HCT116 (cell line): ENCODE measurements at regions not wholly inside any gene's neighbourhood (a gene's known extent, or its start where the extent isn't known, plus 50 kb on each side); places are given as distances from the start of the nearest gene placed in this dataset.

ENCODE experiments used
- ATAC-seq: fragments of 200-7000 bp; cut with Tn5 transposase; 2 replicates; pipeline ENCODE4 v1.9.1; 2020; ENCODE audit warnings: mild to moderate bottlenecking, moderate library complexity
- BruUV-seq: library from RNA; stranded (reverse); fragments of 400-500 nt; replicated peaks from 2 replicates; lab custom pipeline; 2021; lab: Mats Ljungman, UMichigan
- CTCF ChIA-PET: fragments of 300-600 bp; sonication (Branson Sonifier 250); formaldehyde crosslinking; loops from one replicate; lab custom pipeline; 2021; ENCODE audit warnings: antibody characterized with exemption; lab: Charles Lee
- POLR2A ChIA-PET: fragments of 300-600, 350-600 bp; sonication (Branson Sonifier 250); formaldehyde crosslinking; loops from one replicate; lab custom pipeline; 2021; ENCODE audit warnings: antibody characterized with exemption; lab: Charles Lee
- RAD21 ChIA-PET, 2 experiments: fragments of 300-600 bp; sonication (Branson Sonifier 250); formaldehyde crosslinking; loops; one replicate each; lab custom pipeline; 2023; ENCODE audit warnings: low total read pairs in 2 of 2; ENCODE audit not compliant: uncharacterized antibody in 2 of 2, unreplicated experiment in 2 of 2, low non-redundant PET in 1 of 2; lab: Charles Lee
- DNase-seq: peaks from one replicate; pipeline ENCODE4 v3.0.0-alpha.2; 2010; ENCODE audit warnings: low read depth, low spot score
- H2AFZ ChIP-seq: fragments of 200-600 bp; shearing (Covaris generic), sonication (generic); 2 replicates; pipeline ENCODE4 v1.6.1; 2017; ENCODE audit warnings: low read depth, mixed run types, mixed read lengths, antibody characterized with exemption, low read length; ENCODE audit not compliant: poor library complexity, severe bottlenecking
- H3K27ac ChIP-seq: 2 replicates; pipeline ENCODE4 v1.5.1; 2012; ENCODE audit warnings: low read depth, low read length
- H3K27me3 ChIP-seq: fragments of 200-600 bp; sonication (generic); 2 replicates; pipeline ENCODE4 v1.6.1; 2016; ENCODE audit warnings: mixed run types, low read length, mixed read lengths; ENCODE audit not compliant: insufficient read depth
- H3K36me3 ChIP-seq, 2 experiments: fragments of 200-500 bp in 1 of 2; fragments of 200-600 bp in 1 of 2; sonication (Bioruptor generic) in 1 of 2; sonication (generic) in 1 of 2; 2 replicates each; pipeline versions ENCODE4 v1.5.1 to v1.6.1; 2014 to 2016; ENCODE audit warnings: low read length in 2 of 2, inconsistent platforms in 1 of 2, mixed read lengths in 1 of 2, mixed run types in 1 of 2; ENCODE audit not compliant: insufficient read depth in 2 of 2, control insufficient read depth in 1 of 2
- H3K4me1 ChIP-seq, 2 experiments: fragments of 200-600 bp in 1 of 2; sonication (generic) in 1 of 2; 2 replicates each; pipeline versions ENCODE4 v1.5.1 to v1.6.1; 2012 to 2017; ENCODE audit warnings: low read length in 2 of 2, inconsistent platforms in 1 of 2, mild to moderate bottlenecking in 1 of 2, mixed read lengths in 1 of 2, mixed run types in 1 of 2, moderate library complexity in 1 of 2; ENCODE audit not compliant: insufficient read depth in 2 of 2, control insufficient read depth in 1 of 2
- H3K4me2 ChIP-seq: fragments of 200-600 bp; sonication (generic); 2 replicates; pipeline ENCODE4 v1.6.1; 2017; ENCODE audit warnings: mixed run types, low read length, mixed read lengths
- H3K4me3 ChIP-seq, 2 experiments: fragments of 200-600 bp in 1 of 2; sonication (generic) in 1 of 2; replicated peaks in 1 of 2; 2 replicates each; pipeline ENCODE4 v1.5.1; 2011 to 2016; ENCODE audit warnings: low read length in 2 of 2, control low read depth in 1 of 2, low read depth in 1 of 2, mild to moderate bottlenecking in 1 of 2, mixed read lengths in 1 of 2, mixed run types in 1 of 2
- H3K79me2 ChIP-seq: fragments of 200-600 bp; sonication (generic); 2 replicates; pipeline ENCODE4 v1.6.1; 2017; ENCODE audit warnings: mild to moderate bottlenecking, mixed run types, low read length, moderate library complexity, mixed read lengths; ENCODE audit not compliant: insufficient read depth
- H3K9ac ChIP-seq: fragments of 200-600 bp; sonication (generic); 2 replicates; pipeline ENCODE4 v1.6.1; 2016; ENCODE audit warnings: low read length, mixed read lengths
- H3K9me2 ChIP-seq: fragments of 200-600 bp; sonication (generic), shearing (Covaris generic); 2 replicates; pipeline ENCODE4 v1.6.1; 2017; ENCODE audit warnings: mixed run types, mild to moderate bottlenecking, moderate library complexity; ENCODE audit not compliant: insufficient read depth
- H3K9me3 ChIP-seq, 2 experiments: fragments of 200-500 bp in 1 of 2; fragments of 200-600 bp in 1 of 2; sonication (Bioruptor generic) in 1 of 2; sonication (generic) in 1 of 2; 2 replicates each; pipeline ENCODE4 v1.6.1; 2014 to 2017; ENCODE audit warnings: low read length in 2 of 2, mixed read lengths in 2 of 2, inconsistent platforms in 1 of 2, low read depth in 1 of 2, mild to moderate bottlenecking in 1 of 2, mixed run types in 1 of 2, moderate library complexity in 1 of 2; ENCODE audit not compliant: control insufficient read depth in 1 of 2, insufficient read depth in 1 of 2
- H4K20me1 ChIP-seq: fragments of 200-600 bp; sonication (generic), shearing (Covaris generic); 2 replicates; pipeline ENCODE4 v1.6.1; 2017; ENCODE audit warnings: mixed run types, mild to moderate bottlenecking, moderate library complexity; ENCODE audit not compliant: insufficient read depth
- CBX3 ChIP-seq: IDR thresholded peaks from 2 replicates; pipeline ENCODE4 v1.6.1; 2012; ENCODE audit warnings: low read depth
- CEBPB ChIP-seq: IDR thresholded peaks from 2 replicates; pipeline ENCODE4 v1.6.1; 2012; ENCODE audit warnings: low read depth
- EGR1 ChIP-seq: IDR thresholded peaks from 2 replicates; pipeline ENCODE4 v1.6.1; 2012; ENCODE audit warnings: low read depth
- ELF1 ChIP-seq: IDR thresholded peaks from 2 replicates; pipeline ENCODE4 v1.6.1; 2012; ENCODE audit warnings: low read depth, borderline replicate concordance
- EZH2 ChIP-seq: fragments of 200-600 bp; sonication (generic); IDR thresholded peaks from 2 replicates; pipeline ENCODE4 v1.6.1; 2017; ENCODE audit warnings: antibody characterized with exemption, mixed run types
- EZH2phosphoT487 ChIP-seq: fragments of 200-600 bp; IDR thresholded peaks from 2 replicates; pipeline ENCODE4 v1.6.1; 2018; ENCODE audit warnings: antibody characterized with exemption, borderline replicate concordance
- JUND ChIP-seq: IDR thresholded peaks from 2 replicates; pipeline ENCODE4 v1.6.1; 2012
- SIN3A ChIP-seq: IDR thresholded peaks from 2 replicates; pipeline ENCODE4 v1.6.1; 2012; ENCODE audit warnings: low read depth
- SRF ChIP-seq: IDR thresholded peaks from 2 replicates; pipeline ENCODE4 v1.6.1; 2012; ENCODE audit warnings: low read depth
- YY1 ChIP-seq: IDR thresholded peaks from 2 replicates; pipeline ENCODE4 v1.6.1; 2011; ENCODE audit warnings: low read length, low read depth, moderate library complexity, mild to moderate bottlenecking; ENCODE audit not compliant: insufficient replicate concordance; ENCODE audit errors: extremely low read depth
- ZFX ChIP-seq: fragments of 450-650 bp; IDR thresholded peaks from 2 replicates; pipeline ENCODE4 v1.6.1; 2017
- ZNF274 ChIP-seq: fragments of 200-500 bp; sonication (Bioruptor generic); IDR thresholded peaks from 2 replicates; pipeline ENCODE4 v1.6.1; 2014; ENCODE audit warnings: mild to moderate bottlenecking, low read depth, low read length, inconsistent platforms
- intact Hi-C: fragments of 100-400 bp; cut with micrococcal nuclease; formaldehyde crosslinking; loops from 2 replicates; pipeline ENCODE4 v1.10.0; 2022
- TF ChIP-seq, protein P1 (sequence below): IDR thresholded peaks from 2 replicates; pipeline ENCODE4 v1.6.1; 2012
- TF ChIP-seq, protein P2 (sequence below): IDR thresholded peaks from 2 replicates; pipeline ENCODE4 v1.6.1; 2012; ENCODE audit warnings: low read depth
- TF ChIP-seq, protein P3 (sequence below): IDR thresholded peaks from 2 replicates; pipeline ENCODE4 v1.6.1; 2012
- TF ChIP-seq, protein P4 (sequence below), 3 experiments: fragments of 200-600 bp in 1 of 3; sonication (generic) in 1 of 3; IDR thresholded peaks in 2 of 3; conservative IDR thresholded peaks in 1 of 3; 2 replicates each; pipeline ENCODE4 v1.5.1; 2012 to 2017; ENCODE audit warnings: low read depth in 2 of 3, low read length in 2 of 3, antibody characterized with exemption in 1 of 3, borderline replicate concordance in 1 of 3, control low read depth in 1 of 3, mild to moderate bottlenecking in 1 of 3, mixed read lengths in 1 of 3, mixed run types in 1 of 3, moderate library complexity in 1 of 3; ENCODE audit not compliant: insufficient read depth in 1 of 3

DNA sequence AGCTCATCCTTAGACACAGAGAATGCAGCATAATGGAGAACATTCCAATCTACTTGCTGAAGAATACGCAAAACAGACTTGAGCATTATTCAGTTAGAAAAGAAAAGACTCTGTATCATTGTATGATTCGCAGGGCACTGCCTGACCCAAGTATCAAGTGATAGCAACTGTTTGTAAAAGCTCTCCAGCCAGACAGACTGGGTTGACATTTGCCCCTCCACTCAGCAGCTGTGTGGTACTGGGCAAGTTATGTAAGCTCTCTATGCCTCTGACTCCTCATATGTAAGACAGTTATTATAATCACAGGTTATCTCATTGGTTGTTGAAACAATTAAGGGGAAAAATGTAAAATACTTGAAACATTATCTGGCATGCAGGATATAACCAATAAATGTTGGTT, 505.0 kb downstream of the ELAVL2 start:
- no peak overlapping the region for H3K4me3 ChIP-seq
- no peak overlapping the region for H3K9ac ChIP-seq
- no peak for DNase-seq
- BruUV-seq: no TSS peak
- no peaks in the 10 kb centered on the region for H3K27me3 ChIP-seq
- H3K36me3 ChIP-seq: no peaks in the 10 kb centered on the region
- peaks cover 7 to 24% of the 10 kb centered on the region in 2 experiments; a peak in 2 of 4 replicates for H3K9me3 ChIP-seq
- no peaks in the 10 kb centered on the region for H3K4me1 ChIP-seq
- CTCF ChIA-PET: no interaction called here
- RAD21 ChIA-PET: no interaction called here
- no peaks in the 10 kb centered on the region for H3K9me2 ChIP-seq
- intact Hi-C loops: no loop called here
- H3K4me2 ChIP-seq: no peak overlapping the region
- H4K20me1 ChIP-seq: no peaks in the 10 kb centered on the region
- ATAC-seq: no peak
- TF ChIP-seq, protein P1, sequence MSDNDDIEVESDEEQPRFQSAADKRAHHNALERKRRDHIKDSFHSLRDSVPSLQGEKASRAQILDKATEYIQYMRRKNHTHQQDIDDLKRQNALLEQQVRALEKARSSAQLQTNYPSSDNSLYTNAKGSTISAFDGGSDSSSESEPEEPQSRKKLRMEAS: no peak
- TF ChIP-seq, protein P2, sequence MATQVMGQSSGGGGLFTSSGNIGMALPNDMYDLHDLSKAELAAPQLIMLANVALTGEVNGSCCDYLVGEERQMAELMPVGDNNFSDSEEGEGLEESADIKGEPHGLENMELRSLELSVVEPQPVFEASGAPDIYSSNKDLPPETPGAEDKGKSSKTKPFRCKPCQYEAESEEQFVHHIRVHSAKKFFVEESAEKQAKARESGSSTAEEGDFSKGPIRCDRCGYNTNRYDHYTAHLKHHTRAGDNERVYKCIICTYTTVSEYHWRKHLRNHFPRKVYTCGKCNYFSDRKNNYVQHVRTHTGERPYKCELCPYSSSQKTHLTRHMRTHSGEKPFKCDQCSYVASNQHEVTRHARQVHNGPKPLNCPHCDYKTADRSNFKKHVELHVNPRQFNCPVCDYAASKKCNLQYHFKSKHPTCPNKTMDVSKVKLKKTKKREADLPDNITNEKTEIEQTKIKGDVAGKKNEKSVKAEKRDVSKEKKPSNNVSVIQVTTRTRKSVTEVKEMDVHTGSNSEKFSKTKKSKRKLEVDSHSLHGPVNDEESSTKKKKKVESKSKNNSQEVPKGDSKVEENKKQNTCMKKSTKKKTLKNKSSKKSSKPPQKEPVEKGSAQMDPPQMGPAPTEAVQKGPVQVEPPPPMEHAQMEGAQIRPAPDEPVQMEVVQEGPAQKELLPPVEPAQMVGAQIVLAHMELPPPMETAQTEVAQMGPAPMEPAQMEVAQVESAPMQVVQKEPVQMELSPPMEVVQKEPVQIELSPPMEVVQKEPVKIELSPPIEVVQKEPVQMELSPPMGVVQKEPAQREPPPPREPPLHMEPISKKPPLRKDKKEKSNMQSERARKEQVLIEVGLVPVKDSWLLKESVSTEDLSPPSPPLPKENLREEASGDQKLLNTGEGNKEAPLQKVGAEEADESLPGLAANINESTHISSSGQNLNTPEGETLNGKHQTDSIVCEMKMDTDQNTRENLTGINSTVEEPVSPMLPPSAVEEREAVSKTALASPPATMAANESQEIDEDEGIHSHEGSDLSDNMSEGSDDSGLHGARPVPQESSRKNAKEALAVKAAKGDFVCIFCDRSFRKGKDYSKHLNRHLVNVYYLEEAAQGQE: no peak
- TF ChIP-seq JUND (no peak), CBX3 (no peak), ZFX (no peak), SIN3A (no peak), YY1 (no peak), ELF1 (no peak), EZH2phosphoT487 (no peak), EGR1 (no peak), EZH2 (no peak), ZNF274 (no peak), CEBPB (no peak), SRF (no peak)
- TF ChIP-seq, protein P3, sequence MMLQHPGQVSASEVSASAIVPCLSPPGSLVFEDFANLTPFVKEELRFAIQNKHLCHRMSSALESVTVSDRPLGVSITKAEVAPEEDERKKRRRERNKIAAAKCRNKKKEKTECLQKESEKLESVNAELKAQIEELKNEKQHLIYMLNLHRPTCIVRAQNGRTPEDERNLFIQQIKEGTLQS: no peak
- TF ChIP-seq, protein P4, sequence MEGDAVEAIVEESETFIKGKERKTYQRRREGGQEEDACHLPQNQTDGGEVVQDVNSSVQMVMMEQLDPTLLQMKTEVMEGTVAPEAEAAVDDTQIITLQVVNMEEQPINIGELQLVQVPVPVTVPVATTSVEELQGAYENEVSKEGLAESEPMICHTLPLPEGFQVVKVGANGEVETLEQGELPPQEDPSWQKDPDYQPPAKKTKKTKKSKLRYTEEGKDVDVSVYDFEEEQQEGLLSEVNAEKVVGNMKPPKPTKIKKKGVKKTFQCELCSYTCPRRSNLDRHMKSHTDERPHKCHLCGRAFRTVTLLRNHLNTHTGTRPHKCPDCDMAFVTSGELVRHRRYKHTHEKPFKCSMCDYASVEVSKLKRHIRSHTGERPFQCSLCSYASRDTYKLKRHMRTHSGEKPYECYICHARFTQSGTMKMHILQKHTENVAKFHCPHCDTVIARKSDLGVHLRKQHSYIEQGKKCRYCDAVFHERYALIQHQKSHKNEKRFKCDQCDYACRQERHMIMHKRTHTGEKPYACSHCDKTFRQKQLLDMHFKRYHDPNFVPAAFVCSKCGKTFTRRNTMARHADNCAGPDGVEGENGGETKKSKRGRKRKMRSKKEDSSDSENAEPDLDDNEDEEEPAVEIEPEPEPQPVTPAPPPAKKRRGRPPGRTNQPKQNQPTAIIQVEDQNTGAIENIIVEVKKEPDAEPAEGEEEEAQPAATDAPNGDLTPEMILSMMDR (IDR thresholded peaks at IDR 0.05 in 2 of 3, conservative IDR thresholded peaks at IDR 0.05 in 1 of 3; ENCODE audit: borderline replicate concordance in 1 of 3, insufficient read depth in 1 of 3, low read depth in 2 of 3, low read length in 2 of 3): no peak
- no peak overlapping the region for H2AFZ ChIP-seq
- H3K79me2 ChIP-seq: no peaks in the 10 kb centered on the region
- no peak overlapping the region for H3K27ac ChIP-seq
- POLR2A ChIA-PET: no interaction called here
